ENCODE measurements at regions not wholly inside any gene's neighbourhood (a gene's known extent, or its start where the extent isn't known, plus 50 kb on each side); places are given as distances from the start of the nearest gene placed in this dataset.

GRCh38 chr3:102163039-102163817, 271.6 kb upstream of the ZPLD1 start:
- no peak for DNase-seq

GRCh38 chr3:102163818-102164154, 271.0 kb upstream of the ZPLD1 start:
- no peak for DNase-seq

DNA sequence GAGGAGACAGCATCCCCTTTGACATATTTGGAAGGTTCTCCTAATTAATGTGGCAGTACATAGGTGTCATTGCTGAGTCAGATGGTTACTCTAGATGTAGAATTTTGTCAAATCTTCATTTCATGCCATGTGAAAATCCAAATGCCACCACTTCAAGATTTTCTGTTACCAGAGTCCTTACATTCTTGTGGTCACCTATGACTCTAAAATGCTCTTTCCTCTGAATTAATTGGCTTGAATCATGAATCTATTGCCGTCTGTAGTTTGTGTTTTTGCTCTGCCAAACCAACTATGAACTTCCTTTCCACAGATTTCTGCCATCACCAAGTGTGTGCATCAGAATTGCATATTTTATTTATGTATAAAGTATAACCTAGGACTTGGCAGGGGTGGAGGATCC, 269.4 kb upstream of the ZPLD1 start:
- no peak for DNase-seq

DNA sequence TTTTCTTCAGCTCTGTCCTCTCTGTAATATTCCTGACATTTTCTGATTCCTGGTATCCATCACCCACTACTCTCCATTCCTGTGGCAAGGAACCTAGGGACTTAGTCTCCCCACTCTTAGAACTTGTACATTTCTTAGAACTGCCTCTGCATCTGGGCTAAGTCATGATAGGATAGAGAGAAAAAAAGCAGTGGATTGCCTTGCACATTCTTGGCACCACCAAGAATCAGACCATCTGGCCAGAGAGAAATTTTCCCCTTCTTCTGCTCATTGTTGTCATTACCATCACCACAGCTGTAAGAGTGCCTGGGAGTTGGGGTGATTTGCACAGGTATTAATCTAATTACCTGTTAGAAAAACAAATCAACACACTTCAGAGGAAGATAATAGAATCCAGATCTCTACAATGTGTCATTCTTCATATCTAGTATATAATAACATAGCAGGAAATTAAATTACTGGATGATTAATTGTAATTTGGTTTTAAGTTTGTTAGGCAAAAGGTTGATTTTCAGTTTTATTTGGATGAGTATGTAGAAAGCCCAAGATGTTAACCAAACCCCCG, 264.8 kb upstream of the ZPLD1 start:
- no peak for DNase-seq

DNA sequence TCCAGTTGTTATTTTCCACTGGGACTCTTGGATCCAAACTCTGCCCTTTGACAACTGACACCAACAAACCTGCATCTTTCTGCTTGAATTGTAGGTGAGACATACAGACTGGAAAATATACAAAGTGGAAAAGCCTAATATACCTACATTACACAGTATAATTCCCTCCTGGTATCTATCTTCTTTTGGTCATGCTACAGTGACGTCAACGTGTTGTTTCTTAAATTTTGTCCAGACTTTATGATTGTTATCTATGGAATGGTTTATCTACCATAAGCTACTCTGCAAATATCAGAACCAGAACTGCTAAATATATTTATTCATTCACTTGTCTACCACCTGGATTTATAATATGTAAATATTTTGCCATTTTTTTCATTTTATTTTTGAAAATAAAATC, 264.3 kb upstream of the ZPLD1 start:
- no peak for DNase-seq

- no peak for DNase-seq
Measured at GRCh38 chr3:102174312-102174712, 260.5 kb upstream of the ZPLD1 start.

DNA sequence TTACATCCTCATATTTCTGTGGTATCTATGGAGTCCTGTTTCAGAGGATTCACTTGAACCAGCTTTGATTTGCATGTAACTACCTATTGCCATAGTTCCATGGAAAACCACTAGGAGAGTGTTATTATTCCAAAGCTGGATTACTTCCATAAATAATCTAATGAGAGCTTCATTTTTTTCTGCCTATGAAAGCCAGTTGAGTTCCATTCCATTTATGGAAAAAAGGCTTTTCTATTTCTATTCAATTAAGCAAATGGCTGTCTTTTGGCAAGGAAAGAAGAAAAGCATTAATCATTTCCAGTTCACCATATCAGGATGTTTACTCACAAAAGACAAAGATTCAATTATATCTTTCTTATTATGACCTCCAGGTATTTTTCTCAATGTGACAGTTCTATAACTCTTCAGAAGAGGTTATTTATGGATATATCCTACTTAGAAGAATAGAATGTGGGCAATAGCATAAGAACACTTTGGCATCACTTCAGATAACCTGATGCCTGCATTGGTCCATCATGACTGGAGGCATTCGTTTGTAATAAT, 259.9 kb upstream of the ZPLD1 start:
- no peak for DNase-seq

GRCh38 chr3:102176333-102177050, 258.3 kb upstream of the ZPLD1 start:
- no peak for DNase-seq

GRCh38 chr3:102177075-102177755, 257.6 kb upstream of the ZPLD1 start:
- no peak for DNase-seq

GRCh38 chr3:102178817-102179216, 256.0 kb upstream of the ZPLD1 start:
- DNase-seq = no peak

DNA sequence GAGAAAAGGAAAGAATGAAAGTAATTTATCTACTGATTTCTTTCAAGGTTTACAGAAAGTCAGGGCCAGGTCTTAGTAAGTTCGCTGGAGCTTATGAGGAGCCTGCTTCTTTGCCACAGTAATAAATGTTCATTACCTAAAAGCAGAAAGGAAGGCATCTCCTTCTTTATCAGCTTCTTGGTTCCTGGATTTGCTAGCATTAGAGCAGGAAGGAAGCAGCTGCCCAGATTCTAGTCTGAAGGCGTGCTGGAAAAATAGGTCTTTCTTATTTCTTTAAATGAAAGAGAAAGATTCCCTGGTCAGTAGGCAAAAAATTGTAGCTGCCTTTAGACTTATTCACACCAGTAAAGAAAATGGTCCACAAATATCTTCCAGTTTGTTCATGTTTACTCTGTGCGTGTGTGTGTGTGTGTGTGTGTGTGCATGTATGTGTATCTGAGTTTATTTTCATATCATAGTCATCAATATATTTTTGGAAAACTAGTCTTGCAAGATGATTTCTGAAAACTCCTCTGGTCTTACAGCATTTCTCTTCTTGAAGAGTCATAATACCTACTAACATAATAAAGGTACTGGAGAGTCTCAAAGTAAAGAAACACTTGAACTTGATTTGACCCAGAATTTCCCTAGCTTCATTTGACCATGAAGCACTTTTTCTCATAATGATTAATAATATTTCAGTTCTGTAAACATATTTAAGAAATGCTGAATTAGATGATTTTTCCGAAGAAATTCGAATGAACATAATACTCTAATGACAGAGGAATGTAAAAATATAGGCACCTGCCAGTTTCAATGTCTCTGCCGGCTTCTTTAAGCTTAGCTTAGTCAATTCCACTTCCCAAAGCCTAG, 255.3 kb upstream of the ZPLD1 start:
- DNase-seq = no peak

DNA sequence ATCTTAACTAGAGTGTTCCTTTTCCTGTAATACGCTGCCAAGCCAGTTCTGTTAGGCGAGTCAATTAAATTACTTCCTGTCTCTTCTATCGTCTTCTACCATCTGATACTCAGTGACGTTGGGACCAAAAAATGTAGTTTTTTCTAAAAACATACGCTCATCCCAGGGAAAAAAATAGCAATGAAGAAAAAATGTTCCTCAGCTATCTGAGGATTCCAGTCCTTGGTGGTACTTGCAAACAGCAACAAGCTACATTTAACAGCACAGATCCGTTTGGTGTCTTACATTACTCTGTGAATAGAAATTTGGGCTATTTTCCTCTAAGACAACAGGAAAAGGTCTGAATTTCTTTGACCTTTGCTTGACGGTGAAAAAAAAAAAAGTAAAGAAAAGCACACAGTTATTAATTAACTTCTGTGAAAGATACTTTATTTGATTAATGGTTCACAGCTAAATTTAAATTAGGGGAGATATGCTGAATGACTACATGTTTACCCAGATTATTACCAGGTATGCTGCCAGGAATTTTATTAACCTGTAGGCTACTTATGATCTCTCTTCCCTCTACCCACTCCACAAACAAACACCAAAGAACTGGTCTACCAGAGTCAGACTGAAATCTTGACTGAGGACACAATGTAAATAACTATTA, 254.4 kb upstream of the ZPLD1 start:
- DNase-seq = no peak

- DNase-seq = no peak
Measured at GRCh38 chr3:102181175-102181920, 253.5 kb upstream of the ZPLD1 start.

DNA sequence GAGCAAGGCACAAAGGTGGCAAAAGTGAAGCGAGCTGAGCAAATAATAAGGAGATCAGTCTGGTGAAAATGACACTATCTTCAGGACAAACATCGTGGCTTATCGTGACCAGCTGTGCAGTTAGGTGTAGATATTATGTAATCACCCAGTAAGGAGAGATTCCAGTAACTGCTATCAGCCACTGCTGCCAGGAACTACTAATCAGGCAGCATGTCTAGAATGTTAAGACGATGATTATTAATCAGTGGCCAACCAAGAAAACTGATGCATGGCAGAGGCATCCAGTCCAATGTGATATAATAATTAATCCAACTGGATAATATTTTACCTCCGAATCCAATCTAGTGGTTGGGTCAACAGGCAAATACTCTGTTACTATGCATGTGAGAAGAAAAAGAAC, 252.7 kb upstream of the ZPLD1 start:
- no peak for DNase-seq

- DNase-seq = no peak
Measured at GRCh38 chr3:102183186-102183585, 251.6 kb upstream of the ZPLD1 start.

GRCh38 chr3:102183623-102184022, 251.2 kb upstream of the ZPLD1 start:
- DNase-seq = no peak

DNA sequence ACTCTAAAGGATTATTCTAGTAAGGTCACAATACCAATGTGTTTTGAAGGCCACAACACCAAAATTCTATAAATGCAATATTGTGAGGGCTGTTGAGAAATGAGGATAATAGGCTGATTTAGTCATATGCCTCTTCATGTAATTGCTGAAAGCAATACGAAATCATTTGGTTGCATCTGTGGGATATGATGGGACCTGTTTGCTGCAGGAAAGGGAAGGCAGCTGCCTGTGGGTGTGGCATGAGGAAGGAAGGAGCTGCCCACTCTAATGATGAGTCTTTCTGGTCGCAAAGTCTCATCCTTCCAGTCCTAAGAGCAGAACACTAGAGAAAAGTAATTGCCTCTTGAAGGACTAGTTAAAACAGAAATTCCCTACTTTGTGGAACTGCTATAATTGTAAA, 245.3 kb upstream of the ZPLD1 start:
- no peak for DNase-seq

DNA sequence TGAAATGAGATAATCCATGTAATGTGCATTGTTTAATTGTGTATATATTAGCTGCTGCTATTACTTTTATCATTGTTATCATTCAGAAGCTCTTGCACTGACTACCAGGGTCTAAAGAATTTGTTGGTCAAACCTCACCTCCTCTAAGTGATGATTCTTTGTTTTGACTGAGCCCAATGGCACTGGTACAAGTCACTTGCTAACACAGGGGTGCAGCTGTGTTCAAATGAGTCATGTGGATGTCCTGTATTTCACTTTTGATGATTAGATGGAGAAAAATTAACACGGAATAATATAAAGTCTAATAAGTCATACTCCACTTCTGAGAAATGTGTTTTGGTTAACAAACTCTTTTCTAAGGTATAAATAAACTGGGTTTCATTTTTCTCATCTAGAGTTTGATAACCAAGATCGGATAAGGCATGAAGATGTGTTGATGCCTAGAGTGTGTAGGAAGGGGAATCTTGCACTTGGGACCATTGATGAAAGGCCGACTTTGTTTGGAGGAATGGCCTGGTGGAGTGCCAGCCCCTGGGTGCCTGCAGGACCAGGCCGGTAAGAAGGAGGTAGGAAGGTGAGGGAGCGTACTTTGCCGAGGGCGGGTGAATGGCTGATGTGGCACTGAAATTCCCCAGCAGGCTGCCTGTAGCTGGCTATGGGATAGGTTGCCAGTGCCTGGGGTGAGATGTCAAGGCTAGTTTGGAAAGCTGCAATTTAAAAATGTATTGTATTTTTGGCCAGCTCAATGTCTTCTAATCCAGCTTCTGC, 244.7 kb upstream of the ZPLD1 start:
- DNase-seq = no peak

DNA sequence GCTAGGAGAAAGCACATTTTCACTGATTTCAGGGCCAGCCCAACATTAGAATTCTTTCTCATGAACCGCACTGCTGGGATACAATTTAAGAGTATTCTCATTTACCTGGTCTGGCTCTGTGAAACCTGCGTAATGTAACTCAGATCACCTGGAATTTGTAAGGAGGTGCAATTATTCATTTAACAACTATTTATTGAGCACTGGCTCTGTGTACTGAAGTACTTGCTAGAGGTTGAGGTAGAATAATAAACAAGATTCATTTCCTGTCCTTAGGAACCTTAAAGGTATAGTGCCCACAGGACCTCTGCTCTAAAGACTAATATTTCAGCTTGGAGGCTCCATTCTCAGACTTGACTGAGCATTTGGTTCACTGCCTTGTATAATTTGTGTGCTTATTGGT, 242.2 kb upstream of the ZPLD1 start:
- no peak for DNase-seq

- no peak for DNase-seq
Measured at GRCh38 chr3:102193255-102193654, 241.6 kb upstream of the ZPLD1 start.
